ENCODE measurements at regions not wholly inside any gene's neighbourhood (a gene's known extent, or its start where the extent isn't known, plus 50 kb on each side); places are given as distances from the start of the nearest gene placed in this dataset.
"Not testable (repeated sequence)": the region's sequence is repeated elsewhere in the genome, so short reads cannot be mapped to it uniquely, and the experiment has no call there.

DNA sequence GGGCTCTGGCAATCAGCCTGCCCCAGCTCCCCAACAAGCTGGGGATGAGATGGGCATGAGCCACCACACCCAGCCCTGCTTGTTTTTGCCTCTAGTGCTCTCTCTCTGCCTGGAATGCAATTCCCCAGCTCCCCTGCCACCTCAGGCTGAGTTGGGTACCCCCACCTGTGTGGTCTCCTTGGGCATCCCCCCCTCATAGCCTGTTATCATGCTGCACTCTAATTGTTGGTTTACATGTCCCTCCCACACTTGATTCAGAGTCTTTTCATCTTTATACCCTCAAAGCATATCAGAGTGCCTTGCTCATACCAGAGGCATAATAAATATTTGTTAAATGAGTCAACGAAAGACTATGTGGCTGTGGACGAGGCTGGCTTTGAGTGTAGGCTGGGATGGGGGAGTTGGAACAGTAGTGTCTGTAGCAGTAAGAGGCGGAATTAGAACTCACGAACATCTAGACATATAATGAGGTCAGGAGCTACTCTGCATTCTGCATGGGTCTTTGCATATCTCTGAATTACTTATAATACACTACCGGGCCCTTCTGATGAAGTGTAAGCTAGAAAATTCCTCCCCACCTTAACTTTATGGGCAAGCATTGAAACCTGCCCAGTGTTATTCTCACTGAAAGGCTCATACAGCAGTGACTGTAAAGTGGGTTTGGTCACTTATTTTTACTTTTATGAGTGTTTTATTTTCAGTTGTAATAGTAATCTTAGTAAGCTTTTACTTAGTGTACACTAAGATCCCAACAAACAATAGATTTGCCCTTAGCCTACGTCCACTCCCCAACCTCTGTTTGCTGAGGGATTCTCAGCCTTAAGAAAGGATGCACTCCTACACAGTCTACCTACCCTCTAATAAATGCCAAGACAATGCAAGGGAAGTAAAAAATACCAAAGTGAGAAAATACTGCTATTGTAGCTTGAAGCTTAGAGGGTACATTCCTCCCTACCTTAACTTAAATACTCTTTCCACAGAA is 58.7 kb downstream of the EDN1 start:
- Mint-ChIP-seq H3K36me3 (ENCODE audit: insufficient read depth) (no peaks in the 10 kb centered on the region), H3K27me3 (ENCODE audit: low read depth) (peaks cover 11% of the 10 kb centered on the region), H3K9me3 (peaks cover 15% of the 10 kb centered on the region), H3K4me3 (no peak overlapping the region), H3K4me1 (ENCODE audit: low read depth) (no peaks in the 10 kb centered on the region)
- ATAC-seq = no peak
- no peak for DNase-seq

- no peak for ATAC-seq
- H3K36me3 Mint-ChIP-seq (ENCODE audit: insufficient read depth) = no peaks in the 10 kb centered on the region
Measured at GRCh38 chr6:12350644-12351170, 60.5 kb downstream of the EDN1 start.

GRCh38 chr6:12351672-12352071 is 61.5 kb downstream of the EDN1 start:
- H3K27me3 Mint-ChIP-seq (ENCODE audit: low read depth) = peaks cover 11% of the 10 kb centered on the region
- no peaks in the 10 kb centered on the region for H3K4me1 Mint-ChIP-seq (ENCODE audit: low read depth)
- H3K36me3 Mint-ChIP-seq (ENCODE audit: insufficient read depth) = no peaks in the 10 kb centered on the region
- DNase-seq = no peak
- peaks cover 15% of the 10 kb centered on the region for H3K9me3 Mint-ChIP-seq
- no peak overlapping the region for H3K4me3 Mint-ChIP-seq
- ATAC-seq = no peak

More at GRCh38 chr6:12350644-12351170, 60.5 kb downstream of the EDN1 start:
- H3K9me3 Mint-ChIP-seq = peaks cover 15% of the 10 kb centered on the region
- peaks cover 11% of the 10 kb centered on the region for H3K27me3 Mint-ChIP-seq (ENCODE audit: low read depth)
- no peak overlapping the region for H3K4me3 Mint-ChIP-seq
- no peaks in the 10 kb centered on the region for H3K4me1 Mint-ChIP-seq (ENCODE audit: low read depth)
- no peak for DNase-seq

- Mint-ChIP-seq H3K36me3 (ENCODE audit: insufficient read depth) (no peaks in the 10 kb centered on the region), H3K9me3 (peaks cover 15% of the 10 kb centered on the region), H3K4me1 (ENCODE audit: low read depth) (no peaks in the 10 kb centered on the region), H3K4me3 (no peak overlapping the region), H3K27me3 (ENCODE audit: low read depth) (peaks cover 8% of the 10 kb centered on the region)
- DNase-seq = no peak
- no peak for ATAC-seq
Measured at GRCh38 chr6:12353731-12354130, 63.6 kb downstream of the EDN1 start.

DNA sequence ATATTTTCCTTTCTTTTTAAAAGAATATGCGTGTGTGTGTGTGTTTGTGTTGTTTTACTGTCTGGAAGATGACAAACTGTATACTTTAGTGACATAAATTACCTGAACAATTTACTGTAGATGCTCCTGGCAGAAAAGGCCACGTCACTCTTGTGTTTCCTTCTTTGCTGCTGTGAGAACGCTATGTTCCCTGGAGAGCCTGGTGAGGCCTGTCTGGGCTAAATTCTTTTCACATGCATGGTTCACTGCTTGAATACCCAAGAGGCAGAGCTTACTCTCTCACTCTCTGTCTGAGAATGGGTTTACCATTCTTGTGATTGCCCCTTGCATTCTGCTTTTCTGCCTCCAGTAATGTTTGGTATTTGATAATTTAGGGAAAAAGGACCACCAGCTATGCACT is 64.3 kb downstream of the EDN1 start:
- ATAC-seq (no peak), DNase-seq (no peak)
- Mint-ChIP-seq H3K27me3 (ENCODE audit: low read depth) (peaks cover 4% of the 10 kb centered on the region), H3K4me1 (ENCODE audit: low read depth) (no peaks in the 10 kb centered on the region), H3K4me3 (no peak overlapping the region), H3K9me3 (peaks cover 15% of the 10 kb centered on the region), H3K36me3 (ENCODE audit: insufficient read depth) (no peaks in the 10 kb centered on the region)

GRCh38 chr6:12355354-12355753 is 65.2 kb downstream of the EDN1 start:
- no peak overlapping the region for H3K4me3 Mint-ChIP-seq
- DNase-seq (no peak), ATAC-seq (no peak)

GRCh38 chr6:12356431-12356830 is 66.3 kb downstream of the EDN1 start:
- peaks cover 14% of the 10 kb centered on the region for H3K9me3 Mint-ChIP-seq
- no peak for DNase-seq
- H3K4me3 Mint-ChIP-seq = no peak overlapping the region
- H3K36me3 Mint-ChIP-seq (ENCODE audit: insufficient read depth) = no peaks in the 10 kb centered on the region
- no peaks in the 10 kb centered on the region for H3K4me1 Mint-ChIP-seq (ENCODE audit: low read depth)
- no peaks in the 10 kb centered on the region for H3K27me3 Mint-ChIP-seq (ENCODE audit: low read depth)
- no peak for ATAC-seq

More at GRCh38 chr6:12355354-12355753, 65.2 kb downstream of the EDN1 start:
- Mint-ChIP-seq H3K4me1 (ENCODE audit: low read depth) (no peaks in the 10 kb centered on the region), H3K9me3 (peaks cover 15% of the 10 kb centered on the region), H3K36me3 (ENCODE audit: insufficient read depth) (no peaks in the 10 kb centered on the region), H3K27me3 (ENCODE audit: low read depth) (no peaks in the 10 kb centered on the region)

DNA sequence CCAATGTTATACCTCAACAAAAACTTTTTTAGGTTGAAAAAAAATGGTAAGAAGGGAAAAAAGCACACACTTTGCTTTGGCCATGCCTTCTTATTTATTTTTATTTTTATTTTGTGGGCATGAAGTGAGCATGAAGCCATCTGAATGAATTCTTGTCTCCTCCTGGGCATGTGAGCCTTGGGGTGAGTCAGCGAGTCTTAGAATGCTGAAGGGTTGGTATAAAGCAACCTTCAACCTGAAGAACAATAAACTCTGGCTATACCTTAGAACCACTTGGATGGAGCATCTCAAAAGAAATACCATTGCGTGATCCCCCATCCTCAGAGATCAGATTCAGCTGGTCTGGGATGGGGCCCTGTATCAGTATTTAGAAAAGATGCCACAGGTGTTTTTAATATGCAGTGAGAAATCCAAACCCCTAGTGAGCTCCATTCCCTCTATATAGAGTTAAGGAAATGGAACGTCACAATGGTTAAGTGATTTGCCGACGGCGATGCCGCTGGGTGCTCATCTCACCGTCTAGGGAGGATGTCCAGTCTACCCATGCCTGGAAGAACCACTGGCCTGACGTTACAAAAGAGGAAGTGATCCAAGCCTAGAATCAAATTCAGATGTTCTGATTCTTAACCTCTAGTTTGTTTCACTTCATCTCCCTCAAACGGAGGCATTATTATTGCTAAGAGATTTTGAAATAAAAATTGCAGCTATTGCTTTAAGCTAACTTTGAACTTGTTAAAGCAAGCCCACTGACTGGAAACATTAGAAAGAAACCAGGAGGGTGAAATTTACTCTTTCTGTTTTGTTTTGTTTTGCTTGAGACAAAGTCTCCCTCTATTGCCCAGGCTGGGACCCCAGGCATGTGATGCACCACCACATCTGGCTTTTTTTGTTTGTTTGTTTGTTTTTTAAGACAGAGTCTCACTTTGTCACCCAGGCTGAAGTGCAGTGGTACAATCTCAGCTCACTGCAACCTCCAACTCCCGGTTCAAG is 67.1 kb downstream of the EDN1 start:
- DNase-seq = no peak
- no peaks in the 10 kb centered on the region for H3K27me3 Mint-ChIP-seq (ENCODE audit: low read depth)
- no peaks in the 10 kb centered on the region for H3K36me3 Mint-ChIP-seq (ENCODE audit: insufficient read depth)
- H3K4me3 Mint-ChIP-seq = no peak overlapping the region
- peaks cover 5% of the 10 kb centered on the region for H3K9me3 Mint-ChIP-seq
- ATAC-seq = no peak
- H3K4me1 Mint-ChIP-seq (ENCODE audit: low read depth) = no peaks in the 10 kb centered on the region

- H3K27me3 Mint-ChIP-seq (ENCODE audit: low read depth) = peaks cover 4% of the 10 kb centered on the region
Measured at GRCh38 chr6:12359036-12359435, 68.9 kb downstream of the EDN1 start.

GRCh38 chr6:12361042-12361765 is 71.0 kb downstream of the EDN1 start:
- no peaks in the 10 kb centered on the region for H3K36me3 Mint-ChIP-seq (ENCODE audit: insufficient read depth)
- ATAC-seq = no peak
- no peaks in the 10 kb centered on the region for H3K4me1 Mint-ChIP-seq (ENCODE audit: low read depth)
- no peaks in the 10 kb centered on the region for H3K9me3 Mint-ChIP-seq
- peaks cover 4% of the 10 kb centered on the region for H3K27me3 Mint-ChIP-seq (ENCODE audit: low read depth)
- DNase-seq = no peak
- H3K4me3 Mint-ChIP-seq = no peak overlapping the region

More at GRCh38 chr6:12359036-12359435, 68.9 kb downstream of the EDN1 start:
- H3K9me3 Mint-ChIP-seq = no peaks in the 10 kb centered on the region
- ATAC-seq (no peak), DNase-seq (no peak)
- no peak overlapping the region for H3K4me3 Mint-ChIP-seq
- no peaks in the 10 kb centered on the region for H3K4me1 Mint-ChIP-seq (ENCODE audit: low read depth)
- no peaks in the 10 kb centered on the region for H3K36me3 Mint-ChIP-seq (ENCODE audit: insufficient read depth)

- H3K9me3 Mint-ChIP-seq, DNase-seq: not testable (repeated sequence)
Measured at GRCh38 chr6:12363277-12363650, 73.1 kb downstream of the EDN1 start.

DNA sequence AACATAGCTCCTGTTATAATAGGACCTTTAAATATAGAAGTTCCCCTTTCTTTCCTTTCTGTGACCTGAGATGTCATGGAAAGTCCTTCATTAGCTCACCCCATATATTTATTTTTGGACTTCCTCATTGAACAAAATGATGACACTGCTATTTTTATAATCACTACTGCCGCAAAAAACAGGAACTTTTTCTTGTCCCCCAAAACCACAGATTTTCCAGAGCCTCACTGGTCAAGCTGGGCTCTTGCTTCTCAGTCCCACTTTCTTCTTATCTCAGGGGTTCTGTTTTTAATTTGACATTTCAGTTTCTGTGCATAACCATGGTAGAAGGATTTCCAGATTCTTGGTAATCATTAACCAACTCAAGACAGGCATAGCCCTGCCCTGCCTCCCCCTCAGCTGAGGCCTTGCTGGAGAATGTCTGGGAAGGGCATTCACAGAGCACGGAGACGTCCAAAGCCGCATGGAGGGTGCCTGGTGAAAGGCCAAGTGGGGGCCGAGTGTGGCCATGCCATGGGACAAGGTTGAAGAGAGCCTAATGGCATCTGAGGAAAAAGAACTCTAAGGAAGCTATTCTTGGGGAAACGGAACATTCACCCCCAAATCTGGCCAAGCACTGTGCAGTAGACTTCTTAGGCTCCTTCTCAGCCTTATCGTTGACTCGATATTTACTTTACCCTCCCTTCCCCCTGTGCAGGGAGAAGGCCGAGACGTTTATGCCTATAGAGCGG is 73.7 kb downstream of the EDN1 start:
- Mint-ChIP-seq H3K9me3 (no peaks in the 10 kb centered on the region), H3K4me3 (no peak overlapping the region), H3K36me3 (ENCODE audit: insufficient read depth) (no peaks in the 10 kb centered on the region), H3K27me3 (ENCODE audit: low read depth) (peaks cover 12% of the 10 kb centered on the region), H3K4me1 (ENCODE audit: low read depth) (no peaks in the 10 kb centered on the region)
- ATAC-seq (no peak), DNase-seq (no peak)

More at GRCh38 chr6:12363277-12363650, 73.1 kb downstream of the EDN1 start:
- not testable (repeated sequence) for H3K36me3 Mint-ChIP-seq (ENCODE audit: insufficient read depth); H3K27me3 Mint-ChIP-seq (ENCODE audit: low read depth); H3K4me3 Mint-ChIP-seq; ATAC-seq; H3K4me1 Mint-ChIP-seq (ENCODE audit: low read depth)

DNA sequence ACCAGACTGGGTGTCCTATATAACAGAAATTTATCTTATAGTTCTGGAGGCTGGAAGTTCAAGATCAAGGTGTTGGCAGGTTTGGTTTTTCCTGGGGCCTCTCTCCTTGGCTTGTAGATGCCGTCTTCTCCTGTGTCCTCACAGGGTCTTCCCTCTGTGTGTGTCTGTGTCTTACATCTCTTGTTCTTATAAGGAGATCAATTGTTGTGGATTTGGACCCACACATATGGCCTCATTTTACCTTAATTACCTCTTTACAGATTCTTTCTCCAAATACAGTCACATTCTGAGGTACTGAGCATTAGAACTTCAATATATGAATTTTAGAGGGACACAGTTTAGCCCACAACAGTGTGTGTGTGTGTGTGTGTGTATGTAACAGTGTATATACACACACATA is 74.5 kb downstream of the EDN1 start:
- Mint-ChIP-seq H3K9me3 (no peaks in the 10 kb centered on the region), H3K36me3 (ENCODE audit: insufficient read depth) (no peaks in the 10 kb centered on the region), H3K4me1 (ENCODE audit: low read depth) (no peaks in the 10 kb centered on the region), H3K4me3 (no peak overlapping the region), H3K27me3 (ENCODE audit: low read depth) (peaks cover 12% of the 10 kb centered on the region)
- DNase-seq (no peak), ATAC-seq (no peak)
